ENCODE measurements at regions not wholly inside any gene's neighbourhood (a gene's known extent, or its start where the extent isn't known, plus 50 kb on each side); places are given as distances from the start of the nearest gene placed in this dataset.

GRCh38 chr2:172296267-172297046 is 130.9 kb upstream of the ITGA6 start:
- Histone ChIP-seq H2AFZ (ENCODE audit: insufficient read depth, low read depth, low read length, poor library complexity, severe bottlenecking) (no peak overlapping the region), H3K4me2 (replicated peaks; ENCODE audit: extremely low read depth, low read length, poor library complexity, severe bottlenecking) (no peak overlapping the region), H4K20me1 (ENCODE audit: insufficient read depth, low read length) (no peaks in the 10 kb centered on the region), H3K9ac (ENCODE audit: insufficient read depth, low read length, poor library complexity, severe bottlenecking) (no peak overlapping the region), H3K36me3 (replicated peaks in 1 of 2; ENCODE audit: control insufficient read depth in 1 of 2, insufficient read depth in 2 of 2, low read length in 2 of 2) (no peaks in the 10 kb centered on the region), H3K4me3 (replicated peaks in 1 of 3; ENCODE audit: low read depth in 2 of 3, low read length in 3 of 3) (no peak overlapping the region), H3K9me3 (replicated peaks in 1 of 2; ENCODE audit: control insufficient read depth in 1 of 2, insufficient read depth in 1 of 2, low read length in 2 of 2) (no peaks in the 10 kb centered on the region), H3K4me1 (ENCODE audit: control insufficient read depth in 1 of 2, insufficient read depth in 2 of 2, low read length in 2 of 2) (peaks cover 18 to 27% of the 10 kb centered on the region in 2 donors), H3K79me2 (ENCODE audit: insufficient read depth, low read length) (no peaks in the 10 kb centered on the region), H3K27me3 (ENCODE audit: control insufficient read depth in 2 of 2, insufficient read depth in 2 of 2, low read length in 2 of 2) (no peaks in the 10 kb centered on the region), H3K27ac (ENCODE audit: low read depth in 1 of 2, low read length in 2 of 2) (no peak overlapping the region)
- intact Hi-C loops (cut with micrococcal nuclease), result loop anchor here in 1 of 2 donors (10.0 kb wide), 1 partner anchor 128 kb away; the partner anchor contains the start of gene ITGA6
- Mint-ChIP-seq H3K27me3 (ENCODE audit: low read depth in 3 of 3) (peaks cover under 1 to 11% (median 2%) of the 10 kb centered on the region in 3 donors), H3K9me3 (peaks cover 0 to 4% (median 2%) of the 10 kb centered on the region in 7 donors), H3K36me3 (no peaks in the 10 kb centered on the region), H3K4me1 (peaks cover 25% of the 10 kb centered on the region), H3K27ac (no peak overlapping the region), H3K4me3 (no peak overlapping the region)
- no peak for TF ChIP-seq CTCF (IDR thresholded peaks at IDR 0.05)
- WGBS (ENCODE audit: insufficient coverage), result no CpG with 5 or more reads among the region's 6 CpGs
- DNase-seq, result no peak

- peaks cover 0 to 11% (median 2%) of the 10 kb centered on the region in 3 donors for H3K27me3 Mint-ChIP-seq (ENCODE audit: low read depth in 3 of 3)
- TF ChIP-seq CTCF (IDR thresholded peaks at IDR 0.05), result no peak
- H3K9me3 Mint-ChIP-seq, result no peaks in the 10 kb centered on the region
- WGBS (ENCODE audit: insufficient coverage), result no CpG with 5 or more reads among the region's 3 CpGs
- no peak overlapping the region for H3K9ac ChIP-seq (ENCODE audit: insufficient read depth, low read length, poor library complexity, severe bottlenecking)
- no peaks in the 10 kb centered on the region for H3K9me3 ChIP-seq (replicated peaks in 1 of 2; ENCODE audit: control insufficient read depth in 1 of 2, insufficient read depth in 1 of 2, low read length in 2 of 2)
- H3K36me3 ChIP-seq (replicated peaks in 1 of 2; ENCODE audit: control insufficient read depth in 1 of 2, insufficient read depth in 2 of 2, low read length in 2 of 2), result no peaks in the 10 kb centered on the region
- H3K4me3 Mint-ChIP-seq, result no peak overlapping the region
- H3K4me1 Mint-ChIP-seq, result peaks cover 29% of the 10 kb centered on the region
- intact Hi-C loops (cut with micrococcal nuclease), result loop anchor here in 1 of 2 donors (10.0 kb wide), 1 partner anchor 127 kb away; the partner anchor contains the start of gene ITGA6
- no peaks in the 10 kb centered on the region for H3K36me3 Mint-ChIP-seq
- DNase-seq, result no peak
- no peaks in the 10 kb centered on the region for H3K27me3 ChIP-seq (ENCODE audit: control insufficient read depth in 2 of 2, insufficient read depth in 2 of 2, low read length in 2 of 2)
- no peaks in the 10 kb centered on the region for H3K79me2 ChIP-seq (ENCODE audit: insufficient read depth, low read length)
- H3K27ac Mint-ChIP-seq, result no peak overlapping the region
- no peak overlapping the region for H3K4me2 ChIP-seq (replicated peaks; ENCODE audit: extremely low read depth, low read length, poor library complexity, severe bottlenecking)
- H2AFZ ChIP-seq (ENCODE audit: insufficient read depth, low read depth, low read length, poor library complexity, severe bottlenecking), result no peak overlapping the region
- no peaks in the 10 kb centered on the region for H4K20me1 ChIP-seq (ENCODE audit: insufficient read depth, low read length)
- H3K4me1 ChIP-seq (ENCODE audit: control insufficient read depth in 1 of 2, insufficient read depth in 2 of 2, low read length in 2 of 2), result peaks cover 18 to 27% of the 10 kb centered on the region in 2 donors
- no peak overlapping the region for H3K4me3 ChIP-seq (replicated peaks in 1 of 3; ENCODE audit: low read depth in 2 of 3, low read length in 3 of 3)
- no peak overlapping the region for H3K27ac ChIP-seq (ENCODE audit: low read depth in 1 of 2, low read length in 2 of 2)
Observed at GRCh38 chr2:172297531-172297930, 129.9 kb upstream of the ITGA6 start.
